HG03159 (cell line): ENCODE measurements at regions not wholly inside any gene's neighbourhood (a gene's known extent, or its start where the extent isn't known, plus 50 kb on each side); places are given as distances from the start of the nearest gene placed in this dataset.
"Not testable (repeated sequence)": the region's sequence is repeated elsewhere in the genome, so short reads cannot be mapped to it uniquely, and the experiment has no call there.

ENCODE experiments used
- ATAC-seq: cut with Tn5 transposase; IDR thresholded peaks from one replicate; pipeline ENCODE4 v1.9.1; 2021; ENCODE audit warnings: mild to moderate bottlenecking, moderate library complexity; ENCODE audit not compliant: unreplicated experiment

- ATAC-seq, result no peak
Observed at GRCh38 chr3:74978684-74979083, 364.2 kb upstream of the CNTN3 start.

DNA sequence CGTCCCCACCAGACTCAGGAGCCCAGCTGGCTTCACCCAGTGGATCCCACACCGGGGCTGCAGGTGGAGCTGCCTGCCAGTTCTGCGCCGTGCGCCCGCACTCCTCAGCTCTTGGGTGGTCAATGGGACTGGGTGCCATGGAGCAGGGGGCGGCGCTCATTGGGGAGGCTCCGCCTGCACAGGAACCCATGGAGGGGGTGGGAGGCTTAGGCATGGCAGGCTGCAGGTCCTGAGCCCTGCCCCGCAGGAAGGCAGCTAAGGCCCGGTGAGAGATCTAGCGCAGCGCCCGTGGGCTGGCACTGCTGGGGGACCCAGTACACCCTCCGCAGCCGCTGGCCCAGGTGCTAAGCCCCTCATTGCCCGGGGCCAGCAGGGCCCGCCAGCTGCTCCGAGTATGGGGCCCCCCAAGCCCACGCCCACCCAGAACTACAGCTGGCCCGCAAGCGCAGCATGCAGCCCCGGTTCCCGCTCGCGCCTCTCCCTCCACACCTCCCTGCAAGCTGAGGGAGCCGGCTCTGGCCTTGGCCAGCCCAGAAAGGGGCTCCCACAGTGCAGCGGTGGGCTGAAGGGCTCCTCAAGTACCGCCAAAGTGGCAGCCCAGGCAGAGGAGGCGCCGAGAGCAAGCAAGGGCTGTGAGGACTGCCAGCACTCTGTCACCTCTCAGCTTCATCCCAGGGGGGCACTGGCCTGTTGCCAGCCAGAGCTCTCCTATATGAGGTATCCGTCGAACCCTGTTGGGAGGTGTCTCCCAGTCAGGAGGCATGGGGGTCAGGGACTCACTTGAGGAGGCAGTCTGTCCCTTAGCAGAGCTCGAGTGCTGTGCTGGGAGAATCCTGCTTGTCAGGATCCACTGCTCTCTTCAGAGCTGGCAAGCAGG is 370.8 kb upstream of the CNTN3 start:
- not testable (repeated sequence) for ATAC-seq

- no peak for ATAC-seq
Observed at GRCh38 chr3:74988095-74988494, 373.6 kb upstream of the CNTN3 start.

- no peak for ATAC-seq
Observed at GRCh38 chr3:74992898-74993297, 378.4 kb upstream of the CNTN3 start.

DNA sequence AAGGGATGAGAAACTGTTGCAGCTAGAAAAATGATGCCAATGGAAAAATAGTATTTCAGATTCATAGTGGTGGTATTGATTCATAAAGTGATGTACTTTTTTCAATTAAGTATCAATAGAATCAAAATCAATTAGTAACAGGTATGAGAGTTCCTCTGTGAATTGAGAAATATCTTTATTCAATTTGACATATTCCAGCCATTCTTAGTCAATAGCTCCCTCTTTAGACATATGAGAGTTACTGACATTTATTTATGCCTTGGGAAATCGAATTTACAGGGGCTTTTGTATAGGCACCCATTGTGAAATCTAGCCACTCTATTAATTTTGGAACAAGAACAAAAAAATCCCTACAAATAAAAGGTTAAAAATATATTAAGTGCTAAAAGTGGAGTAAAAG is 386.9 kb upstream of the CNTN3 start:
- ATAC-seq, result no peak

GRCh38 chr3:75012791-75013331 is 398.4 kb upstream of the CNTN3 start:
- no peak for ATAC-seq

DNA sequence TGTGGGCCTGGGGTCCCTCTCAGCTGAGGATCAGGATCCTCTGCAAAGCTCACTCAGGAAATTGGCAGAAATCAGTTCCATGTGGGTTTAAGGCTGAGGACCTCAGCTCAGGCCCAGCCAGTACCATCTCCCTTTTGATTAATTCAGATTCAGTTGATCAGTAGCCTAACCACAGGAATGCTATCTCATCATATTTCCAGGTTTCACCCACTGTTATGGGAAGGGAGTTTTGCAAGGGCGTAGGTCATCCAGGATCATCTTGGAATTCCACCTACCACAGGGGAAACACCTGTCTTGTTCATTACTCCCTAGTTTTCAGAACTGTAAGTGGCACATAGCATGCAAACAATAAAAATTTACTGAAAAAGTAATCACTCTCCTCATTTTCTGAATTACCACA is 399.5 kb upstream of the CNTN3 start:
- ATAC-seq, result no peak

DNA sequence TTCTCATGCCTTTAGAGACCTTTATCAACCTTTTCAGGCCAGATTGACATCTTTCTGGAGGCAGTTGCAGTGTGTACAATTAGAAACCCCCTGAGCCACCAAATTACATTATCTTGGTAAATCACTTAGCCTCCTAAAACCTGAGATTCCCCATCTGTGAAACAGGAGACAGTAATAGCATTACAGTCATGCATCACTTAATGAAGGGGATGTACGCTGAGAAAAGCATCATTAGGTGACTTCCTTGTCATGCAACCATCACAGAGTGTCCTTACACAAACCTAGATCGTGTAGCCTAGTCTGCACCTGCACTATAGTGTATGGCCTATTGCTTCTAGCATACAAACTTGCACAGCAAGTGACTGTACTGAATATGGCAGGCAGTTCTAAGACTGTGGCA is 400.8 kb upstream of the CNTN3 start:
- ATAC-seq, result no peak

- ATAC-seq, result no peak
Observed at GRCh38 chr3:75035146-75035545, 420.7 kb upstream of the CNTN3 start.

DNA sequence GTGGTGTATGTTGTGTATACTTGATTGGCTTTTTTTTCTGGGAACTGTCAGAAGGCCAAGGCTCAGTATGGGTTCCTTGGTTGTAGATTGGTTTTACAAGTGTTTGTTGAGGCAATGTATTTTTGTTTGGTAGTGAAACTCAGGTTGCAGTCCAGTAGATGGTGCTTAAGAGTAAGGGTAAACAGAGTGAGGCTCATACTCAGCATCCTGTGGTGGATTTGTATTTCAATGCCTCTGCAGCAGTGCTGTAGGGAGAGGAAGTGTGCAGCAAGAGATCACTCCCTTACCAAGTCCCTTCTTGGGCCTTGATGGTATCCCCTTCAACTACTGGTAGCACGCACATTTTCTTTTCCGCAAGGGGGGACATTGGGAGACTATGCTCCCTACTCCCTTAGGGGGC is 428.5 kb upstream of the CNTN3 start:
- no peak for ATAC-seq

GRCh38 chr3:75048650-75049049 is 434.2 kb upstream of the CNTN3 start:
- ATAC-seq, result no peak

DNA sequence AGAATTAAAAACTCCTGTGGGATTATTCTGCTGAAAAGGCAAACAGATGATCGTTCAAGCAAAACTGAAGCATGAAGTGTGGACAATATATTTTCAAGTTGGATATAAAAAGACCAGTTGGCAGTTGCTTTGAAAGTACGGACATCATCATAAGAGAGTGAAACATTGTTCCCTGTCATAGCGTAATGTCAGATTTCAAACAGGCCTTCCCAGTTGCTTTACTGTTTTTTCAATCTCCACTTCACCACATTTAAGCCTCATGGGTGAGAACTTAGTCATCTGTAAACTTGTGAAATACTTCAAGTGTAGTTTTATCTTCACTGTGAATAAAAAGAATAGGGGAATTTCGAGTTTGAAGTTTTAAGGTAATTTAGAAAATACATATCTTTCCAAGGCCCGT is 435.1 kb upstream of the CNTN3 start:
- ATAC-seq, result no peak

DNA sequence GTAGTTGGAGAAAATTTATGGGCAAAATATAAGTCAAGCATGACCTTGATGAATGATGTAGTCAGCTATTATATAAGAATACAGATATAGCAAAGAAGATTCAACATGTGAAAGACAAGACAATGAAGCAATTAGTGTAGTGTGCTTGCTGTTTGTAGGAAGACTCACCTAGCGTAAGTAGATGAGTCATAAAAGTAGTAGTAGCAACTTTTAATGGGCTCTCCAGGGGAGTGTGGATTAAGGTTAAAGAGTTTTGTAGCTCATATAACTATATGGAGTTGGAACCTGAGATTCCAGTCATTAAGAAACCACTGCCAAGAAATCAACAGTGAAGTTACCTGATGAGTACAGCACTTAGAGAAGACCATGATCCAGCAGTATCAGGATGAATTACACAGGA is 444.7 kb upstream of the CNTN3 start:
- ATAC-seq, result no peak

- no peak for ATAC-seq
Observed at GRCh38 chr3:75061806-75062205, 447.3 kb upstream of the CNTN3 start.

- no peak for ATAC-seq
Observed at GRCh38 chr3:75075158-75075557, 460.7 kb upstream of the CNTN3 start.

- ATAC-seq, result no peak
Observed at GRCh38 chr3:75076481-75076880, 462.0 kb upstream of the CNTN3 start.

DNA sequence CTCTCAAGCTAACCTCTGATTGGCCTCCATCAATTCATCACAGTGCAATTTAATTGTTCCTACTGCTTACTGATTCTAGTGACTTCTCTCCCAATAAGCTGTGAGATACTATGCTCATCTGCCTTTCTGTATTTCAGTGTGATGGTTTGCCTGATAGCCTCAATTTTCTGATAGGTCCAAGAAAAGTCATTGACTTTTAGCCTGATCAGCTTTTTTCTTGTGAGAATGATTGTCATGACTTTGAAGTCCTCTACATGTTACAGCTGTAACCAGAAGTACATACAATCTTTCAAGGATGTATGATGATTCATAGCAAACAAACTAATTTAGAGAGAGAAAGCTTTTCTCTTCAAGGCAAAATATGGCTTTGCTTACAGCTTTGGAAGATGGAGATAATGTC is 463.8 kb upstream of the CNTN3 start:
- no peak for ATAC-seq

- ATAC-seq, result no peak
Observed at GRCh38 chr3:75082845-75083244, 468.4 kb upstream of the CNTN3 start.

DNA sequence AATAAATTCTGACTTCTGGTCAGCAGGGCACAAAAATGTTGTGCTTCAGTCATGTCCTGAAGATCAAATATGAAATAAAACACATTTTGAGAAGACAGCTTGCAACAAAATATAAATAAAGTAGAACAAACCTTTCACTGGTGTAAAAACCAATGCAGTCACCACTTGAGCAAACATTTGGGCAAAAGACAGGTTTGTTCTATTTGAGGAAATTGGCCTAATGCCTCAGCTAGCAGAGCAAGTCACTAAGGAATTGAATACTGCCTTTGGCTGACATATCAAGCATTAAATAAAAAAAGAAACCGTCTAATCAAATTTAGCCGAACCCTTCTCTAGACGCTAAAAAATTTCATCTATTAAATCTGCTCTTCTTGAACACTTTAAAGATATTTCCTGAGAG is 475.4 kb upstream of the CNTN3 start:
- ATAC-seq, result no peak

DNA sequence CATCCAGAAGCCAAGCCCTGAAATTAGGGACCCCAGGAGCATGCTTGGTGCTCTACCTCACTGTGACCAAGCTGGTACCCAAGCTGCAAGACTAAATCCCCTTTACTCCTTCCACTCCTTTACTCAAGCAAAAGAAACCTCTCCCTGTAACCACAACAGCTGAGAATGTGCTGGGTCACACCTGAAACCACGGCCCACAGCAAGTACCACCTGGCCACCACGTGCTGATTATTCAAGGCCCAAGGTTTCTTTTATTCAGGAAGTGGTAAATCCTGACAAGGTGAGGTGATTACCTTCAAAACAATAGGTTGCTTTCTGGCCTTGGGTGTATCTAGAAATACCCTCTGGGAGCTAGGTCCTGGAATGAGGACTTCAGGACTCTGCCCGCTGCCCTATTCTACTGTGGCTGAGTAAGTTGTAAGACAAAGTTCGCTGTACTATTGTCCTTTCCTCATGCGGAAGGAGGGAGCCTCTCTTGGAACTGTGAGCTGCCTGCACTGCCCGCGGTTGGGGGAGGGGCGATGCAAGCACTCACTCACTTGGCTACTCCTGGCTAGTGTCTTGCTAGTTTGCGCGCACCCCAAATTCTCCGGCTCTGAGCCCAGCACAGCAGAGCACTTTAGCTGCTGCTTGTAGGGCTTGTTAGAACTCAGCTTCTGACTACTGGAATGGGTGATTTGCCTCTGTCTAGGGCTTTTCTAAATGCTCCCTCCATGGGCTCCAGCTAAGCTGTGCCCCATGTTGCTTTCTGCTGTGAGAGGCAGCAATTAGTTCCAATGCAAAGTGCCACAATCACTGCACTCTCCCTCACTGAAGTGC is 487.1 kb upstream of the CNTN3 start:
- ATAC-seq, result no peak

DNA sequence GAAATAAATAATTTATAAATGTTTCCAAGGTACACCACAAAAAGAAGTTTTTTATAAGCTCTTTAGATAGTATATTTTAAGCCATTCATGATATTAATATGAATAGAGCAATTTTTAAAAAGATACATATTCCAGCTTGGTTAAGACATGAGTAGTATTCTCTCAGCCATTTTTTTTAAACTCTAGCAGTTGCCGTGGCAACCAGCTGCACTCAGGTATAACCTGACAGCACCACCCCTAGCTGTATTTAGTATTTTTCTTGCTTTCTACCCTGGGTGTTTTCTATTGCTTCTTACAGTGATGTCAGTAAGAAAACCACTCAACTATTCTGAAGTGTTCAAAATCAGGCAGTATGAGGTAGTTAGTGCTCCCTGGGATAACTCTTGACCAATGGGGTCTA is 496.3 kb upstream of the CNTN3 start:
- no peak for ATAC-seq

DNA sequence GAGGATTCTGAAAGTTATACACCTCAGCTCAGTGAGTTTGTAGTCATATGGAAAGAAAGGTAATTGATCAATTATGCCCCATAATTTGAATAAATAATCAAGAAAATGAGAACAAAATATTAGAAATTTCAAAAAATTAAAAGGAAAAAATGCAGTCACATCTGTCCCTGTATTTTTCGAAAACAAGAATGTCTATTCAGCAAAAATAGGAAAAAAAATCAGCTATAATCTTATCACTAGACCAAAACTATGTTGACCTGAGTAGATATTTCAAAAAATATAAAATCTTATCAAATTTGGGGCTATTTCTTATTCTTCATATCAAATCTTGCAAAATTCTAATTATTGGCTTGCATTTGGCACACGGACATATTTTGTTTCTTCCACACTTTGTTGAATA is 501.2 kb upstream of the CNTN3 start:
- ATAC-seq, result no peak
